B cell (primary cell): ENCODE measurements at regions not wholly inside any gene's neighbourhood (a gene's known extent, or its start where the extent isn't known, plus 50 kb on each side); places are given as distances from the start of the nearest gene placed in this dataset.

Source experiments
- EZH2 ChIP-seq: IDR thresholded peaks from 2 replicates; pipeline ENCODE4 v1.6.1; 2012; ENCODE audit warnings: borderline replicate concordance, low read depth, mild to moderate bottlenecking, moderate library complexity, low read length; ENCODE audit not compliant: insufficient read depth, poor library complexity, severe bottlenecking
- TF ChIP-seq, protein P1 (sequence below): fragments of 200-600 bp; IDR thresholded peaks from one replicate; pipeline ENCODE4 v1.8.0; 2022; ENCODE audit warnings: antibody characterized with exemption, mild to moderate bottlenecking

DNA sequence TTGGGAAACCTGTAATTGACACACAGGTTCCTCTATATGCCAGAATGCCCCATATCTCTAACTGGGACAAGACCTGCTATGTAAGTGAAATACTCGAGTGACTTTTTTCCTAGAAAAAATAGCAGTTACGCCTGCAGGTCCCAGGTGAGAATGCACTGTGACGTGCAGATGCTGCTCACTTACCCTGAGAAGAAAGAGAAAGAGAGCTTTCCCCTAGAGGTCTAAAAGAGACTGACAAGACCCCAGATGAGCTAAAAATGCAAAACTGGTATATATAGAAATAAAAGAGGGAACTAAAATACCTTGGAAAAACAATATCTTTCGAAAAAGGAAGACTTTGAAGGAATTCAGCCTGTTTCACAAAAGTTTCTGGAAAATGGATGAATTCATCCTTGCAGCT, 383.0 kb upstream of the DCC start:
- no peak for TF ChIP-seq EZH2
- TF ChIP-seq, protein P1, sequence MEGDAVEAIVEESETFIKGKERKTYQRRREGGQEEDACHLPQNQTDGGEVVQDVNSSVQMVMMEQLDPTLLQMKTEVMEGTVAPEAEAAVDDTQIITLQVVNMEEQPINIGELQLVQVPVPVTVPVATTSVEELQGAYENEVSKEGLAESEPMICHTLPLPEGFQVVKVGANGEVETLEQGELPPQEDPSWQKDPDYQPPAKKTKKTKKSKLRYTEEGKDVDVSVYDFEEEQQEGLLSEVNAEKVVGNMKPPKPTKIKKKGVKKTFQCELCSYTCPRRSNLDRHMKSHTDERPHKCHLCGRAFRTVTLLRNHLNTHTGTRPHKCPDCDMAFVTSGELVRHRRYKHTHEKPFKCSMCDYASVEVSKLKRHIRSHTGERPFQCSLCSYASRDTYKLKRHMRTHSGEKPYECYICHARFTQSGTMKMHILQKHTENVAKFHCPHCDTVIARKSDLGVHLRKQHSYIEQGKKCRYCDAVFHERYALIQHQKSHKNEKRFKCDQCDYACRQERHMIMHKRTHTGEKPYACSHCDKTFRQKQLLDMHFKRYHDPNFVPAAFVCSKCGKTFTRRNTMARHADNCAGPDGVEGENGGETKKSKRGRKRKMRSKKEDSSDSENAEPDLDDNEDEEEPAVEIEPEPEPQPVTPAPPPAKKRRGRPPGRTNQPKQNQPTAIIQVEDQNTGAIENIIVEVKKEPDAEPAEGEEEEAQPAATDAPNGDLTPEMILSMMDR = no peak
